ENCODE measurements at regions not wholly inside any gene's neighbourhood (a gene's known extent, or its start where the extent isn't known, plus 50 kb on each side); places are given as distances from the start of the nearest gene placed in this dataset.
"Not testable (repeated sequence)": the region's sequence is repeated elsewhere in the genome, so short reads cannot be mapped to it uniquely, and the experiment has no call there.

GRCh38 chr2:123826729-123827271, 198.3 kb upstream of the CNTNAP5 start:
- POLR2A ChIA-PET = no interaction called here
- ATAC-seq = no peak
- no peak for DNase-seq
- Mint-ChIP-seq H3K9me3 (peaks cover 0 to 16% (median 6%) of the 10 kb centered on the region in 9 donors), H3K4me3 (no peak overlapping the region), H3K36me3 (no peaks in the 10 kb centered on the region), H3K27ac (no peak overlapping the region), H3K27me3 (no peaks in the 10 kb centered on the region), H3K4me1 (no peaks in the 10 kb centered on the region)

GRCh38 chr2:123839326-123839725, 185.8 kb upstream of the CNTNAP5 start:
- ATAC-seq = no peak

GRCh38 chr2:123840016-123840415, 185.1 kb upstream of the CNTNAP5 start:
- no peaks in the 10 kb centered on the region for H3K4me1 Mint-ChIP-seq
- POLR2A ChIA-PET = no interaction called here
- H3K9me3 Mint-ChIP-seq = peaks cover 5 to 35% (median 21%) of the 10 kb centered on the region in 9 donors
- no peak for DNase-seq
- peaks cover 0 to 8% (median 0%) of the 10 kb centered on the region in 3 donors for H3K36me3 Mint-ChIP-seq
- ATAC-seq = no peak
- no peak overlapping the region for H3K4me3 Mint-ChIP-seq
- no peaks in the 10 kb centered on the region for H3K27me3 Mint-ChIP-seq
- no peak overlapping the region for H3K27ac Mint-ChIP-seq

More at GRCh38 chr2:123839326-123839725, 185.8 kb upstream of the CNTNAP5 start:
- H3K9me3 Mint-ChIP-seq = peaks cover 7 to 30% (median 21%) of the 10 kb centered on the region in 9 donors
- DNase-seq = no peak
- POLR2A ChIA-PET = no interaction called here
- no peak overlapping the region for H3K27ac Mint-ChIP-seq
- H3K4me1 Mint-ChIP-seq = no peaks in the 10 kb centered on the region
- H3K4me3 Mint-ChIP-seq = no peak overlapping the region
- H3K27me3 Mint-ChIP-seq = no peaks in the 10 kb centered on the region
- H3K36me3 Mint-ChIP-seq = peaks cover 0 to 8% (median 0%) of the 10 kb centered on the region in 3 donors

- DNase-seq = no peak
- peaks cover 0 to 8% (median 0%) of the 10 kb centered on the region in 3 donors for H3K36me3 Mint-ChIP-seq
- POLR2A ChIA-PET = no interaction called here
- H3K4me3 Mint-ChIP-seq = no peak overlapping the region
- peaks cover 2 to 36% (median 21%) of the 10 kb centered on the region in 9 donors for H3K9me3 Mint-ChIP-seq
- no peaks in the 10 kb centered on the region for H3K4me1 Mint-ChIP-seq
- ATAC-seq = no peak
- no peak overlapping the region for H3K27ac Mint-ChIP-seq
- H3K27me3 Mint-ChIP-seq = no peaks in the 10 kb centered on the region
Measured at GRCh38 chr2:123840574-123840973, 184.5 kb upstream of the CNTNAP5 start.

- DNase-seq (no peak), ATAC-seq (no peak)
- no peaks in the 10 kb centered on the region for H3K27me3 Mint-ChIP-seq
- peaks cover 0 to 3% (median 0%) of the 10 kb centered on the region in 3 donors for H3K36me3 Mint-ChIP-seq
- no peak overlapping the region for H3K27ac Mint-ChIP-seq
- H3K4me3 Mint-ChIP-seq = no peak overlapping the region
- peaks cover 3 to 25% (median 19%) of the 10 kb centered on the region in 9 donors for H3K9me3 Mint-ChIP-seq
- H3K4me1 Mint-ChIP-seq = no peaks in the 10 kb centered on the region
- POLR2A ChIA-PET = no interaction called here
Measured at GRCh38 chr2:123851281-123851680, 173.8 kb upstream of the CNTNAP5 start.

GRCh38 chr2:123853161-123853560, 171.9 kb upstream of the CNTNAP5 start:
- Mint-ChIP-seq H3K27ac (no peak overlapping the region), H3K4me3 (no peak overlapping the region), H3K36me3 (peaks cover 0 to 14% (median 0%) of the 10 kb centered on the region in 3 donors), H3K27me3 (no peaks in the 10 kb centered on the region), H3K9me3 (peaks cover 8 to 39% (median 25%) of the 10 kb centered on the region in 9 donors), H3K4me1 (no peaks in the 10 kb centered on the region)
- POLR2A ChIA-PET = no interaction called here
- DNase-seq (no peak), ATAC-seq (no peak)

GRCh38 chr2:123859031-123859430, 166.1 kb upstream of the CNTNAP5 start:
- Mint-ChIP-seq H3K9me3 (peaks cover 15 to 45% (median 32%) of the 10 kb centered on the region in 9 donors), H3K36me3 (peaks cover 0 to 17% (median 0%) of the 10 kb centered on the region in 3 donors)
- H3K4me1 Mint-ChIP-seq, DNase-seq, POLR2A ChIA-PET, H3K4me3 Mint-ChIP-seq, ATAC-seq, H3K27me3 Mint-ChIP-seq, H3K27ac Mint-ChIP-seq: not testable (repeated sequence)

GRCh38 chr2:123864416-123864815, 160.7 kb upstream of the CNTNAP5 start:
- no peaks in the 10 kb centered on the region for H3K36me3 Mint-ChIP-seq
- peaks cover 0 to 26% (median 8%) of the 10 kb centered on the region in 9 donors for H3K9me3 Mint-ChIP-seq
- DNase-seq (no peak), ATAC-seq (no peak)
- H3K4me1 Mint-ChIP-seq = no peaks in the 10 kb centered on the region
- POLR2A ChIA-PET = no interaction called here
- no peak overlapping the region for H3K4me3 Mint-ChIP-seq
- H3K27ac Mint-ChIP-seq = no peak overlapping the region
- H3K27me3 Mint-ChIP-seq = no peaks in the 10 kb centered on the region

- ATAC-seq (no peak), DNase-seq (no peak)
- H3K27me3 Mint-ChIP-seq = no peaks in the 10 kb centered on the region
- POLR2A ChIA-PET = no interaction called here
- no peaks in the 10 kb centered on the region for H3K4me1 Mint-ChIP-seq
- no peak overlapping the region for H3K27ac Mint-ChIP-seq
- peaks cover 0 to 10% (median 4%) of the 10 kb centered on the region in 9 donors for H3K9me3 Mint-ChIP-seq
- H3K4me3 Mint-ChIP-seq = no peak overlapping the region
- no peaks in the 10 kb centered on the region for H3K36me3 Mint-ChIP-seq
Measured at GRCh38 chr2:123870206-123870880, 154.7 kb upstream of the CNTNAP5 start.

- Mint-ChIP-seq H3K4me3 (no peak overlapping the region), H3K27ac (no peak overlapping the region)
- POLR2A ChIA-PET = no interaction called here
Measured at GRCh38 chr2:123870881-123871276, 154.2 kb upstream of the CNTNAP5 start.

GRCh38 chr2:123890148-123890547, 134.9 kb upstream of the CNTNAP5 start:
- H3K27me3 Mint-ChIP-seq = no peaks in the 10 kb centered on the region
- DNase-seq (no peak), ATAC-seq (no peak)
- POLR2A ChIA-PET = no interaction called here
- no peak overlapping the region for H3K27ac Mint-ChIP-seq
- H3K4me3 Mint-ChIP-seq = no peak overlapping the region
- no peaks in the 10 kb centered on the region for H3K4me1 Mint-ChIP-seq
- peaks cover 17 to 49% (median 34%) of the 10 kb centered on the region in 9 donors for H3K9me3 Mint-ChIP-seq
- peaks cover 0 to 16% (median 0%) of the 10 kb centered on the region in 3 donors for H3K36me3 Mint-ChIP-seq

More at GRCh38 chr2:123870881-123871276, 154.2 kb upstream of the CNTNAP5 start:
- no peaks in the 10 kb centered on the region for H3K36me3 Mint-ChIP-seq
- no peaks in the 10 kb centered on the region for H3K27me3 Mint-ChIP-seq
- no peaks in the 10 kb centered on the region for H3K4me1 Mint-ChIP-seq
- DNase-seq = no peak
- ATAC-seq = no peak
- H3K9me3 Mint-ChIP-seq = peaks cover 0 to 12% (median 4%) of the 10 kb centered on the region in 9 donors

- Mint-ChIP-seq H3K9me3 (peaks cover 11 to 49% (median 26%) of the 10 kb centered on the region in 9 donors), H3K4me3 (no peak overlapping the region), H3K27ac (no peak overlapping the region), H3K4me1 (no peaks in the 10 kb centered on the region), H3K27me3 (no peaks in the 10 kb centered on the region), H3K36me3 (peaks cover 0 to 16% (median 0%) of the 10 kb centered on the region in 3 donors)
- POLR2A ChIA-PET = no interaction called here
- DNase-seq = no peak
- no peak for ATAC-seq
Measured at GRCh38 chr2:123894167-123894566, 130.9 kb upstream of the CNTNAP5 start.

- Mint-ChIP-seq H3K27me3 (no peaks in the 10 kb centered on the region), H3K27ac (no peak overlapping the region), H3K9me3 (peaks cover 6 to 41% (median 19%) of the 10 kb centered on the region in 9 donors), H3K36me3 (peaks cover 0 to 12% (median 0%) of the 10 kb centered on the region in 3 donors), H3K4me1 (no peaks in the 10 kb centered on the region), H3K4me3 (no peak overlapping the region)
- no peak for ATAC-seq
- POLR2A ChIA-PET = no interaction called here
- no peak for DNase-seq
Measured at GRCh38 chr2:123895651-123896050, 129.4 kb upstream of the CNTNAP5 start.

Measured in naive thymus-derived CD8-positive, alpha-beta T cell (primary cell).